HL-60 (cell line): ENCODE measurements at regions not wholly inside any gene's neighbourhood (a gene's known extent, or its start where the extent isn't known, plus 50 kb on each side); places are given as distances from the start of the nearest gene placed in this dataset.
A peak's percentile ranks its signal among the peaks of the same experiment; 100 is the strongest.

Source experiments
- DNase-seq, 2 experiments: peaks; one replicate each; pipeline ENCODE4 v3.0.0-alpha.2; 2010 to 2020; ENCODE audit warnings: low read depth in 1 of 2, low spot score in 1 of 2
- H3K27ac ChIP-seq: fragments of 250-450 bp; sonication (Bioruptor Pico); replicated peaks from 2 replicates; pipeline ENCODE4 v1.5.1; 2020; ENCODE audit warnings: mild to moderate bottlenecking, moderate library complexity
- H3K27me3 ChIP-seq: fragments of 250-450 bp; sonication (Bioruptor Pico); 2 replicates; pipeline ENCODE4 v1.5.1; 2021; ENCODE audit warnings: mild to moderate bottlenecking, moderate library complexity; ENCODE audit not compliant: insufficient read depth, poor library complexity, severe bottlenecking
- H3K4me3 ChIP-seq: replicated peaks from 2 replicates; pipeline ENCODE4 v1.5.1; 2011; ENCODE audit warnings: mild to moderate bottlenecking, control low read depth, low read length; ENCODE audit not compliant: insufficient read depth
- GABPA ChIP-seq: IDR thresholded peaks from 2 replicates; pipeline ENCODE4 v1.6.1; 2012; ENCODE audit warnings: low read depth
- POLR2AphosphoS5 ChIP-seq: IDR thresholded peaks from 2 replicates; pipeline ENCODE4 v1.6.1; 2012; ENCODE audit warnings: low read depth
- SPI1 ChIP-seq: IDR thresholded peaks from 2 replicates; pipeline ENCODE4 v1.6.1; 2012; ENCODE audit warnings: low read depth, mild to moderate bottlenecking, borderline replicate concordance
- TF ChIP-seq, protein P1 (sequence below): IDR thresholded peaks from 2 replicates; pipeline ENCODE4 v1.6.1; 2012; ENCODE audit warnings: low read depth; ENCODE audit not compliant: insufficient replicate concordance
- TF ChIP-seq, protein P2 (sequence below): IDR thresholded peaks from one replicate; pipeline ENCODE4 v1.5.1; 2011; ENCODE audit warnings: low read length, control low read depth, inconsistent platforms; ENCODE audit not compliant: insufficient read depth

DNA sequence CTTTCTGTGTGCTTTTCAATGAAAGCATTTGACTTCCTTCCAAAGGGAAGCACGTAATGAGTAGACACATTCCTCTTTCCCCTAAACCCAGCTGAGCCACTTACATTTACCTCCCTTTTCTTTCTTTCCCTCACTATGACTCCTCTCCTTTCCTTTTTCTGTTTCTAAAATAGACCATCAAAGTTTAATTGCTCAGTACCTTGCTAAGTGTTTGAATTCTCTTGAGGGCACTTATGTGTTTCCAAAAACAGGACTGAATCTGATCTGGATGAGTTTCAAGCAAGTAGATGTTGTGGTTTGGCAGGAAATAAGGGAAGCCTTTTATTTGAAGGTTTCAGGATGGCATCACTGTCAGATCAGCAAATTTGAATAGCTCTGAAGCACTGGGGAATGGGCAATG lies 396.2 kb downstream of the REEP3 start:
- TF ChIP-seq POLR2AphosphoS5 (no peak), SPI1 (no peak)
- TF ChIP-seq, protein P1, sequence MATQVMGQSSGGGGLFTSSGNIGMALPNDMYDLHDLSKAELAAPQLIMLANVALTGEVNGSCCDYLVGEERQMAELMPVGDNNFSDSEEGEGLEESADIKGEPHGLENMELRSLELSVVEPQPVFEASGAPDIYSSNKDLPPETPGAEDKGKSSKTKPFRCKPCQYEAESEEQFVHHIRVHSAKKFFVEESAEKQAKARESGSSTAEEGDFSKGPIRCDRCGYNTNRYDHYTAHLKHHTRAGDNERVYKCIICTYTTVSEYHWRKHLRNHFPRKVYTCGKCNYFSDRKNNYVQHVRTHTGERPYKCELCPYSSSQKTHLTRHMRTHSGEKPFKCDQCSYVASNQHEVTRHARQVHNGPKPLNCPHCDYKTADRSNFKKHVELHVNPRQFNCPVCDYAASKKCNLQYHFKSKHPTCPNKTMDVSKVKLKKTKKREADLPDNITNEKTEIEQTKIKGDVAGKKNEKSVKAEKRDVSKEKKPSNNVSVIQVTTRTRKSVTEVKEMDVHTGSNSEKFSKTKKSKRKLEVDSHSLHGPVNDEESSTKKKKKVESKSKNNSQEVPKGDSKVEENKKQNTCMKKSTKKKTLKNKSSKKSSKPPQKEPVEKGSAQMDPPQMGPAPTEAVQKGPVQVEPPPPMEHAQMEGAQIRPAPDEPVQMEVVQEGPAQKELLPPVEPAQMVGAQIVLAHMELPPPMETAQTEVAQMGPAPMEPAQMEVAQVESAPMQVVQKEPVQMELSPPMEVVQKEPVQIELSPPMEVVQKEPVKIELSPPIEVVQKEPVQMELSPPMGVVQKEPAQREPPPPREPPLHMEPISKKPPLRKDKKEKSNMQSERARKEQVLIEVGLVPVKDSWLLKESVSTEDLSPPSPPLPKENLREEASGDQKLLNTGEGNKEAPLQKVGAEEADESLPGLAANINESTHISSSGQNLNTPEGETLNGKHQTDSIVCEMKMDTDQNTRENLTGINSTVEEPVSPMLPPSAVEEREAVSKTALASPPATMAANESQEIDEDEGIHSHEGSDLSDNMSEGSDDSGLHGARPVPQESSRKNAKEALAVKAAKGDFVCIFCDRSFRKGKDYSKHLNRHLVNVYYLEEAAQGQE, result no peak
- TF ChIP-seq, protein P2, sequence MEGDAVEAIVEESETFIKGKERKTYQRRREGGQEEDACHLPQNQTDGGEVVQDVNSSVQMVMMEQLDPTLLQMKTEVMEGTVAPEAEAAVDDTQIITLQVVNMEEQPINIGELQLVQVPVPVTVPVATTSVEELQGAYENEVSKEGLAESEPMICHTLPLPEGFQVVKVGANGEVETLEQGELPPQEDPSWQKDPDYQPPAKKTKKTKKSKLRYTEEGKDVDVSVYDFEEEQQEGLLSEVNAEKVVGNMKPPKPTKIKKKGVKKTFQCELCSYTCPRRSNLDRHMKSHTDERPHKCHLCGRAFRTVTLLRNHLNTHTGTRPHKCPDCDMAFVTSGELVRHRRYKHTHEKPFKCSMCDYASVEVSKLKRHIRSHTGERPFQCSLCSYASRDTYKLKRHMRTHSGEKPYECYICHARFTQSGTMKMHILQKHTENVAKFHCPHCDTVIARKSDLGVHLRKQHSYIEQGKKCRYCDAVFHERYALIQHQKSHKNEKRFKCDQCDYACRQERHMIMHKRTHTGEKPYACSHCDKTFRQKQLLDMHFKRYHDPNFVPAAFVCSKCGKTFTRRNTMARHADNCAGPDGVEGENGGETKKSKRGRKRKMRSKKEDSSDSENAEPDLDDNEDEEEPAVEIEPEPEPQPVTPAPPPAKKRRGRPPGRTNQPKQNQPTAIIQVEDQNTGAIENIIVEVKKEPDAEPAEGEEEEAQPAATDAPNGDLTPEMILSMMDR, result no peak
- no peak overlapping the region for H3K4me3 ChIP-seq
- H3K27me3 ChIP-seq, result peaks cover 3% of the 10 kb centered on the region
- DNase-seq, result no peak
- H3K27ac ChIP-seq, result no peak overlapping the region

DNA sequence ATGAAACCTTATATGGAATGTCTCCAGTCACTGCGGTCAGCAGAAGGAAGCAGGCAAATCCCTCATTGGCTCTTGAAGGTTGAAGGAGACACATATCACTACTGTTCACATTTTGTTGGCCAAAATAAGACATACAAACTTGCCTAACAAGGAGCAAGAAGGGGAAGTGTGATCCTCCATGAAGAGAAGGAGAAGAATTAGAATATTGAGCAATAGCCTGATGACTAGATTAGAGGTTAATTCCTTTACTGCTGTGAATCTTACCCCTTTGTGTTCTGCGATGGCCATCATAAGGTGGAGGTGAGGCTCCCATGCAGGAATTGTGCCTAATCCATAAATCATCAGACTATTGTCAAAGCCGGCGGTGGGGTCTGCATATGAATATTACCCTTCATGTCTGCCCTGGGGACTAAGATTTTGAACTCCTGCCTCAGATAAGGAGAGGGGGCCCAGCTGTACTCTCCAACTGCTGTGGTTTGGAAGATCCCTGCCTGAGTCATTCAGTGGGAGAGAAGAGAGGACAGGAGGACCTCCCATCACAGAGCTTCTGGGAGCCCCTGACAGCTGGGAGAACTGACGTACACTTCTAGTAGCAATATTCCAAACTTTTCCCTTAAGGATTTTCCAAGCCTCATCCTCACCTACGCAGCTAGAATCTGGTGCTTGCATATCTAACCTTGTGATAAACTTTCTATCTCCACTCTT lies 398.5 kb downstream of the REEP3 start:
- DNase-seq, result peak; percentile 17 to 30
- H3K27ac ChIP-seq, result no peak overlapping the region
- TF ChIP-seq POLR2AphosphoS5, result no peak
- TF ChIP-seq SPI1, result peak; percentile 79

DNA sequence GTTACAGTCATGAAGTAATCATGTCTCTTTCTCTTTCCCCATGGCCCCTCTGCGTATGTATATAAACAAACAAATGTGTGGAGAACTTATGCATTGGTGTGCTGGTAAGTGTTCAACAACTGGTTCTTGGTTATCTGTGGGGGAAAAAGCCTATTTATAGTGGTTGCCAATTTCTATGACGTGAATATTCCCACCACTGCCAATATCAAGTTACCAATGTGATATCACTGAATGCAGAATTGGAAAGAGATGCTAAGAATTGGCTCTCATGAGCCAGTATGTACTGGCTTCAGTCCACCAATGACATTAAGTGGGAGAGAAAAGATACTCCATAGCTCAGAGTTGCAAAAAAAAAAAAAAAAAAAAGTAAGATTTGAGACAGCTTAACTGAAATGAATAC lies 399.7 kb downstream of the REEP3 start:
- no peak overlapping the region for H3K27ac ChIP-seq
- no peak overlapping the region for H3K4me3 ChIP-seq
- DNase-seq, result no peak
- no peak for TF ChIP-seq SPI1
- TF ChIP-seq, protein P1, result no peak
- TF ChIP-seq POLR2AphosphoS5, result no peak
- TF ChIP-seq, protein P2, result no peak
- TF ChIP-seq GABPA, result no peak
- no peaks in the 10 kb centered on the region for H3K27me3 ChIP-seq

More for the DNA sequence above, 398.5 kb downstream of the REEP3 start:
- Histone ChIP-seq H3K27me3 (peaks cover 3% of the 10 kb centered on the region), H3K4me3 (no peak overlapping the region)

DNA sequence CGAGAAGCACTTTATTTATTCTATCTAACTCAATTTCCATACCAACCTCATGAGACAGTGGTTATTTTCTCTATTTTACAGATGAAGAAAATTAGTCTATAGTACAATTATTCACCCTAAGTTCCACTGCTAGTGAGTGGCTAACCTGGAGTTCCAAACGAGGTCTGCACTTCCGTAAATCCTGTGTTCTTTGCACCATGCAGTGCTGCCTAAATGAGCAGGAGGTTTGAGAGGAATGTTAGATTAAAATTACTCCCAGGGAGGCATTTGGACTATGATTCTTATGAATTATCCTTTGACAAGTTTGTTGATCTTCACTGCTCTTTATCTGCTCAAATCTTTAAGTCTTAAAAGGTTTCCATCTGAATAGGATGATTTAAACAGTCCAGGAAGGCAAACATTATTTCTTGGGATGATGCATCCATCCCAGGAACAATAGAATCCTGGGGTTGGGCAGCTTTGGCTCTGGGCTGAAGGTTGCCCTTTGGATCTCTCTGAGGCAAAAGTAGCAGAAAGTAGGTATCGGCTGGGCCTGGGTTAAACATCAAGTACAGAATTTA lies 400.8 kb downstream of the REEP3 start:
- Histone ChIP-seq H3K4me3 (no peak overlapping the region), H3K27ac (no peak overlapping the region), H3K27me3 (no peaks in the 10 kb centered on the region)
- no peak for DNase-seq
- TF ChIP-seq, protein P1, result no peak
- TF ChIP-seq, protein P2, result no peak
- TF ChIP-seq SPI1, result no peak
- TF ChIP-seq GABPA, result no peak
- TF ChIP-seq POLR2AphosphoS5, result no peak
